Cardiac muscle cell (in vitro differentiated cells and primary cell): ENCODE measurements at regions not wholly inside any gene's neighbourhood (a gene's known extent, or its start where the extent isn't known, plus 50 kb on each side); places are given as distances from the start of the nearest gene placed in this dataset.

Experiments used
- DNase-seq, 2 donors: peaks; one replicate each; pipeline versions ENCODE4 v3.0.0 to v3.0.0-alpha.2; 2010 to 2017; ENCODE audit warnings: low read depth in 1 of 2, low spot score in 1 of 2
- H3K27ac ChIP-seq: fragments of 200-600 bp; sonication (generic); 2 replicates; pipeline ENCODE4 v1.5.1; 2016
- H3K27me3 ChIP-seq: fragments of 200-600 bp; sonication (generic); 2 replicates; pipeline ENCODE4 v1.6.0; 2016; ENCODE audit warnings: control low read depth
- H3K36me3 ChIP-seq: fragments of 200-600 bp; sonication (generic); 2 replicates; pipeline ENCODE4 v1.5.1; 2016; ENCODE audit warnings: control low read depth
- H3K4me1 ChIP-seq: fragments of 200-600 bp; sonication (generic); 2 replicates; pipeline ENCODE4 v1.8.1; 2017; ENCODE audit warnings: low read depth, mild to moderate bottlenecking, mixed run types
- H3K4me3 ChIP-seq: fragments of 200-600 bp; sonication (generic); 2 replicates; pipeline ENCODE4 v1.5.1; 2016; ENCODE audit warnings: mild to moderate bottlenecking
- H3K9me3 ChIP-seq: fragments of 200-600 bp; sonication (generic); 2 replicates; pipeline ENCODE4 v1.5.1; 2017; ENCODE audit warnings: low read depth, mild to moderate bottlenecking, control low read depth
- CTCF ChIP-seq: IDR thresholded peaks from 2 replicates; pipeline ENCODE4 v1.5.1; 2012; ENCODE audit warnings: low read depth, mild to moderate bottlenecking, low read length

GRCh38 chr5:90168399-90168798 is 241.2 kb downstream of the CETN3 start:
- no peaks in the 10 kb centered on the region for H3K4me1 ChIP-seq
- DNase-seq = no peak
- no peak overlapping the region for H3K4me3 ChIP-seq
- no peak overlapping the region for H3K27ac ChIP-seq
- H3K9me3 ChIP-seq = no peaks in the 10 kb centered on the region
- H3K36me3 ChIP-seq = no peaks in the 10 kb centered on the region
- no peaks in the 10 kb centered on the region for H3K27me3 ChIP-seq
- TF ChIP-seq CTCF = no peak

GRCh38 chr5:90166816-90167215 is 242.7 kb downstream of the CETN3 start:
- no peak overlapping the region for H3K4me3 ChIP-seq
- no peaks in the 10 kb centered on the region for H3K36me3 ChIP-seq
- DNase-seq = no peak
- no peak for TF ChIP-seq CTCF
- H3K27me3 ChIP-seq = no peaks in the 10 kb centered on the region
- no peaks in the 10 kb centered on the region for H3K4me1 ChIP-seq
- H3K9me3 ChIP-seq = no peaks in the 10 kb centered on the region
- H3K27ac ChIP-seq = no peak overlapping the region

GRCh38 chr5:90162324-90162723 is 247.2 kb downstream of the CETN3 start:
- H3K27ac ChIP-seq = no peak overlapping the region
- no peaks in the 10 kb centered on the region for H3K9me3 ChIP-seq
- TF ChIP-seq CTCF = no peak
- peaks cover 12% of the 10 kb centered on the region for H3K4me1 ChIP-seq
- no peaks in the 10 kb centered on the region for H3K27me3 ChIP-seq
- no peak for DNase-seq
- no peaks in the 10 kb centered on the region for H3K36me3 ChIP-seq
- H3K4me3 ChIP-seq = no peak overlapping the region

- peak; percentile 70 for TF ChIP-seq CTCF
- Histone ChIP-seq H3K4me3 (no peak overlapping the region), H3K4me1 (peaks cover 12% of the 10 kb centered on the region), H3K27ac (no peak overlapping the region), H3K9me3 (no peaks in the 10 kb centered on the region), H3K36me3 (no peaks in the 10 kb centered on the region), H3K27me3 (no peaks in the 10 kb centered on the region)
- peak; percentile 78 to 96 for DNase-seq
Measured at GRCh38 chr5:90161414-90161813, 248.1 kb downstream of the CETN3 start.

GRCh38 chr5:90158131-90158530 is 251.4 kb downstream of the CETN3 start:
- Histone ChIP-seq H3K9me3 (no peaks in the 10 kb centered on the region), H3K36me3 (no peaks in the 10 kb centered on the region), H3K27me3 (no peaks in the 10 kb centered on the region), H3K4me3 (no peak overlapping the region), H3K4me1 (peaks cover 12% of the 10 kb centered on the region), H3K27ac (no peak overlapping the region)
- DNase-seq = no peak
- no peak for TF ChIP-seq CTCF

GRCh38 chr5:90153031-90153430 is 256.5 kb downstream of the CETN3 start:
- Histone ChIP-seq H3K9me3 (no peaks in the 10 kb centered on the region), H3K4me3 (no peak overlapping the region), H3K27ac (no peak overlapping the region), H3K4me1 (peaks cover 4% of the 10 kb centered on the region), H3K27me3 (no peaks in the 10 kb centered on the region), H3K36me3 (no peaks in the 10 kb centered on the region)
- DNase-seq = peak in 1 of 2 donors; percentile 59
- no peak for TF ChIP-seq CTCF
